ENCODE measurements at regions not wholly inside any gene's neighbourhood (a gene's known extent, or its start where the extent isn't known, plus 50 kb on each side); places are given as distances from the start of the nearest gene placed in this dataset.

GRCh38 chr6:21996425-21997118 is 300.3 kb downstream of the PRL start:
- BruUV-seq (replicated peaks), result no TSS peak
- peaks cover 22% of the 10 kb centered on the region for H3K4me1 Mint-ChIP-seq (ENCODE audit: low read depth, unreplicated experiment)
- DNase-seq, result peak; percentile 22
- H3K4me3 Mint-ChIP-seq (ENCODE audit: low read depth, unreplicated experiment), result no peak overlapping the region
- no peak for TF ChIP-seq CTCF (IDR thresholded peaks at IDR 0.05; ENCODE audit: unreplicated experiment)
- intact Hi-C loops (cut with micrococcal nuclease; ENCODE audit: unreplicated experiment), result no loop called here
- H3K27me3 Mint-ChIP-seq (ENCODE audit: unreplicated experiment), result no peaks in the 10 kb centered on the region
- no peak overlapping the region for H3K27ac Mint-ChIP-seq (ENCODE audit: unreplicated experiment)
- H3K9me3 Mint-ChIP-seq (ENCODE audit: low read depth, unreplicated experiment), result no peaks in the 10 kb centered on the region
- no peaks in the 10 kb centered on the region for H3K36me3 Mint-ChIP-seq (ENCODE audit: insufficient read depth, unreplicated experiment)
- CTCF ChIA-PET, result interaction anchor here (0.6 to 1.4 kb wide), 4 partner anchors 12 to 400 kb away, joined by 3 to 7 read pairs (median 3); no protein-coding TSS in a partner anchor

- no peak for DNase-seq
- H3K4me1 Mint-ChIP-seq (ENCODE audit: low read depth, unreplicated experiment), result peaks cover 14% of the 10 kb centered on the region
- H3K4me3 Mint-ChIP-seq (ENCODE audit: low read depth, unreplicated experiment), result no peak overlapping the region
- H3K9me3 Mint-ChIP-seq (ENCODE audit: low read depth, unreplicated experiment), result no peaks in the 10 kb centered on the region
- BruUV-seq (replicated peaks), result no TSS peak
- intact Hi-C loops (cut with micrococcal nuclease; ENCODE audit: unreplicated experiment), result loop anchor here (2.0 kb wide), 1 partner anchor 39 kb away; no protein-coding TSS in a partner anchor
- no peaks in the 10 kb centered on the region for H3K27me3 Mint-ChIP-seq (ENCODE audit: unreplicated experiment)
- no peak for TF ChIP-seq CTCF (IDR thresholded peaks at IDR 0.05; ENCODE audit: unreplicated experiment)
- H3K27ac Mint-ChIP-seq (ENCODE audit: unreplicated experiment), result peak overlapping the region; percentile 55
- CTCF ChIA-PET, result interaction anchor here (0.9 to 1.4 kb wide), 3 partner anchors 11 to 47 kb away, joined by 3 read pairs; no protein-coding TSS in a partner anchor
- no peaks in the 10 kb centered on the region for H3K36me3 Mint-ChIP-seq (ENCODE audit: insufficient read depth, unreplicated experiment)
These were observed 299.5 kb downstream of the PRL start for GRCh38 chr6:21997119-21998037.

GRCh38 chr6:21998582-21998981 is 298.3 kb downstream of the PRL start:
- no peaks in the 10 kb centered on the region for H3K27me3 Mint-ChIP-seq (ENCODE audit: unreplicated experiment)
- TF ChIP-seq CTCF (IDR thresholded peaks at IDR 0.05; ENCODE audit: unreplicated experiment), result no peak
- no peaks in the 10 kb centered on the region for H3K36me3 Mint-ChIP-seq (ENCODE audit: insufficient read depth, unreplicated experiment)
- peaks cover 13% of the 10 kb centered on the region for H3K4me1 Mint-ChIP-seq (ENCODE audit: low read depth, unreplicated experiment)
- CTCF ChIA-PET, result interaction anchor here (0.6 to 1.0 kb wide), 4 partner anchors 37 to 1587 kb away, joined by 3 to 6 read pairs (median 4); no protein-coding TSS in a partner anchor
- no peak overlapping the region for H3K4me3 Mint-ChIP-seq (ENCODE audit: low read depth, unreplicated experiment)
- no peaks in the 10 kb centered on the region for H3K9me3 Mint-ChIP-seq (ENCODE audit: low read depth, unreplicated experiment)
- no peak for DNase-seq
- BruUV-seq (replicated peaks), result no TSS peak
- intact Hi-C loops (cut with micrococcal nuclease; ENCODE audit: unreplicated experiment), result loop anchor here (2.0 kb wide), 1 partner anchor 38 kb away; no protein-coding TSS in a partner anchor
- no peak overlapping the region for H3K27ac Mint-ChIP-seq (ENCODE audit: unreplicated experiment)

- DNase-seq, result no peak
- intact Hi-C loops (cut with micrococcal nuclease; ENCODE audit: unreplicated experiment), result loop anchor here (2.0 kb wide), 1 partner anchor 38 kb away; no protein-coding TSS in a partner anchor
- H3K9me3 Mint-ChIP-seq (ENCODE audit: low read depth, unreplicated experiment), result no peaks in the 10 kb centered on the region
- H3K27ac Mint-ChIP-seq (ENCODE audit: unreplicated experiment), result no peak overlapping the region
- no peaks in the 10 kb centered on the region for H3K36me3 Mint-ChIP-seq (ENCODE audit: insufficient read depth, unreplicated experiment)
- CTCF ChIA-PET, result interaction anchor here (0.7 to 1.0 kb wide), 2 partner anchors 36 to 278 kb away, joined by 3 to 4 read pairs; no protein-coding TSS in a partner anchor
- no peak overlapping the region for H3K4me3 Mint-ChIP-seq (ENCODE audit: low read depth, unreplicated experiment)
- no TSS peak for BruUV-seq (replicated peaks)
- H3K27me3 Mint-ChIP-seq (ENCODE audit: unreplicated experiment), result no peaks in the 10 kb centered on the region
- peaks cover 13% of the 10 kb centered on the region for H3K4me1 Mint-ChIP-seq (ENCODE audit: low read depth, unreplicated experiment)
- TF ChIP-seq CTCF (IDR thresholded peaks at IDR 0.05; ENCODE audit: unreplicated experiment), result no peak
These were observed 297.8 kb downstream of the PRL start for GRCh38 chr6:21999012-21999528.

All from Calu3 (cell line).